Sciatic nerve (tissue), 2 donors: ENCODE measurements at regions not wholly inside any gene's neighbourhood (a gene's known extent, or its start where the extent isn't known, plus 50 kb on each side); places are given as distances from the start of the nearest gene placed in this dataset.

Source experiments
- ATAC-seq: fragments of 200-7000 bp; cut with Tn5 transposase; one replicate; pipeline ENCODE4 v1.9.1; 2020; ENCODE audit warnings: mild to moderate bottlenecking, moderate library complexity
- DNase-seq: peaks from one replicate; pipeline ENCODE4 v3.0.0-alpha.2; 2020; ENCODE audit warnings: low spot score
- intact Hi-C: fragments of 100-400 bp; cut with DNase I; formaldehyde crosslinking; loops from one replicate; pipeline ENCODE4 v1.14.2; 2022
- donor health status: DM: no; HTN: no; CAD: no.
- donor health status: DM: no; HTN: no; CAD: no.

- ATAC-seq (no peak), DNase-seq (no peak)
- intact Hi-C loops, result no loop called here
Observed at GRCh38 chr7:12964836-12965235, 277.4 kb downstream of the ARL4A start.

- ATAC-seq, result no peak
- intact Hi-C loops, result no loop called here
- DNase-seq, result no peak
Observed at GRCh38 chr7:12965767-12966166, 278.3 kb downstream of the ARL4A start.

- DNase-seq (no peak), ATAC-seq (no peak)
- intact Hi-C loops, result no loop called here
Observed at GRCh38 chr7:12967322-12967721, 279.9 kb downstream of the ARL4A start.

- intact Hi-C loops, result no loop called here
- DNase-seq (no peak), ATAC-seq (no peak)
Observed at GRCh38 chr7:12968836-12969422, 281.5 kb downstream of the ARL4A start.

- intact Hi-C loops, result no loop called here
- no peak for ATAC-seq
- no peak for DNase-seq
Observed at GRCh38 chr7:12970626-12971025, 283.2 kb downstream of the ARL4A start.

DNA sequence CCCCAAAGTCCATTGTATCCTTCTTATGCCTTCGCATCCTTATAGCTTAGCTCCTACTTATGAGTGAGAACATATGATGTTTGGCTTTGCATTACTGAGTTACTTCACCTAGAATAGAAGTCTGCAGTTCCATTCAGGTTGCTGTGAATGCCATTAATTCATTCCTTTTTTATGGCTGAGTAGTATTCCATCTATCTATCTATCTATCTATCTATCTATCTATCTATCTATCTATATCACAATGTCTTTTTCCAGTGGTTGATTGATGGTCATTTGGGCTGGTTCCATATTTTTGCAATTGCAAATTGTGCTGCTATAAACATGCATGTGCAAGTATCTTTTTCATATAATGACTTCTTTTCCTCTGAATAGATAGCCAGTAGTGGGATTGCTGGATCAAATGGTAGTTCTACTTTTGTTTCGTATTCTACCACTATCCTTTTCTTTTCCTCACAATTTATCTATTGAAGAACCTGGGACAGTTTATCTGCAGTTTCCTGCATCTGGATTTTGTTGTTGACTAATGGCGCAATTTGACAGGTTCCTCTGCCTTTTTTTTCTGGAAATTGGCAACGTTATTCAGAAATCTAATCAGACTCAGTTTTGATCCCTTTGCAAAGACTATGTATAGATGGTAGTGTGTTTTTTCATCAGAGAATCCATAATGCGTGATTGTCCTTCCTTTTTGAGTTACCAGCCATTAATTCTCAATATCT is 287.2 kb downstream of the ARL4A start:
- no peak for ATAC-seq
- intact Hi-C loops, result no loop called here

DNA sequence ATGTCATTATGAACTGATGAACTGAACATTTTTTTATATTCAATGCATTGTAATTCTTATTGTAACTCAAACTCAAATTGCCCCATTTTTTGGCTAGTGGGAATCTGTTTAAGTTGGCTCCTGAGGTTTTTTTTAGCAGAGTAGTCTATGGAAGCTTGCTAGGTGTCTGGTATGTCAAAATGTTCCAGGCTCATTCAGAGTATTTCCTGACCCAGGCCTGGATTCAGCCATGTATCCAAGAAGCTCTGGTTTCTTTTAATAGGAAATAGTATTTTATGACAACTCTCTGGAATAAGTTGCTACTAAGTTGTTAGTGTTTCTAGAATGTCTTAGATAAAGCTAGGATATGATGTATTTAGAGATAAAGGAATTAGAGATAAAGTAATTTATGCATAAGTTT is 288.0 kb downstream of the ARL4A start:
- DNase-seq (no peak), ATAC-seq (no peak)
- intact Hi-C loops, result no loop called here

More for the DNA sequence above, 287.2 kb downstream of the ARL4A start:
- DNase-seq, result no peak

DNA sequence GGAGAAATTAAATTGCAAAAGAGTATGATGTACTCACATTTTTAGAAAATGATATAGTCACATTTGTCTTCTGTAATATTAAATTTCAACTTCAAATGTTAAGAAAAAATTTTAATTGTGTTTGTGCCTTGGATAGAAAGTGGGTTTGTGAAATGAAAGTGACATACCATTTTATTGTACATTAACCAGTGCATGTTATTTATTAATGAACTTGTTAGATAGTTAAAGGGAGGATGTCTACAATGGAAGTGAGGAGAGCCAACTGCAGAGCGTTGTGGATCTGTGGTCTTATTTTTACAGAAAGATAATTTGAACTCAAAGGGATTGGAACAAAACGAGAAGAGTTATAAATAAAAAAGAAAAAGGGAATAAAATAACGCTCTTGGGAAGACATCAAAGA is 291.7 kb downstream of the ARL4A start:
- intact Hi-C loops, result no loop called here
- no peak for DNase-seq
- ATAC-seq, result no peak

- ATAC-seq (no peak), DNase-seq (no peak)
- intact Hi-C loops, result no loop called here
Observed at GRCh38 chr7:12982178-12982577, 294.7 kb downstream of the ARL4A start.

DNA sequence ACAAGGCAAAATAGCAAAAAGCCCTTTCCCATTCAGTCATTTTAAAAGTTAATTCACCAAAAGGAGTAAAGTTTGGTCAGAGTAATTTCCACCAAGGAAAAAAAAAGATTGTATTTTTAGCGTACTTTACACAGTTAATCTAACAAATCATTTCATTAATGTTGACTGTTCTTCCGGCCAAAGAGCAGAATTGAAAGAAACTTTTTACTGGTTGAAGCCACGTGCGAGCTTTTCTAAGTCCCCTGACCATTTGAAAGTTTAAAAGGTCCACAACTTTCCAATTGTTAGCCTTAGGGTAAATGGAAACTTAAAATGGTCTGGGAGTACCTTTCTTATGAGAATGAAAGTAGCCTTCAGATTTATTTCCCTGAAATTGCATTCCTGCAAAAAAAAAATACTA is 296.7 kb downstream of the ARL4A start:
- intact Hi-C loops, result no loop called here
- ATAC-seq (no peak), DNase-seq (no peak)

DNA sequence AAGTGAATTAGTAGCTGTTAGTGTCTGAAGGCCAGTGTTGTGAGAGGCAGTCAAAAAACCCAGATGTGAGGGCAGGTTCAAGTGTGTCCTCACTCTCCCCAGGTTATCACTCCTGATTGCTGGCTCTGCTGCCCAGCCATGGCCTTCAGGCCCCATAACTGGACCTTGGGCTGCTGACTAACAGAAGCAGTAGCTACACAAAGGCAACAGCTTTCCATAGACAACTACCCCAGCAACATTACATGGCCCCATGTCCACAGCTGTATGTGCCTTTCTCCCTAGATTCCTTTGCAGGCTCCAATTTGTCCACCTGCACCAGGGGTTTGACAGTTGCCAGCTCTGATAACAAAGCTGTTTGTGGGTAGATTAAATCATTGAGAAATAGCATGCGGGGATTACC is 297.8 kb downstream of the ARL4A start:
- intact Hi-C loops, result no loop called here
- DNase-seq, result no peak
- ATAC-seq, result no peak

- DNase-seq (no peak), ATAC-seq (no peak)
- intact Hi-C loops, result no loop called here
Observed at GRCh38 chr7:12985752-12986151, 298.3 kb downstream of the ARL4A start.

DNA sequence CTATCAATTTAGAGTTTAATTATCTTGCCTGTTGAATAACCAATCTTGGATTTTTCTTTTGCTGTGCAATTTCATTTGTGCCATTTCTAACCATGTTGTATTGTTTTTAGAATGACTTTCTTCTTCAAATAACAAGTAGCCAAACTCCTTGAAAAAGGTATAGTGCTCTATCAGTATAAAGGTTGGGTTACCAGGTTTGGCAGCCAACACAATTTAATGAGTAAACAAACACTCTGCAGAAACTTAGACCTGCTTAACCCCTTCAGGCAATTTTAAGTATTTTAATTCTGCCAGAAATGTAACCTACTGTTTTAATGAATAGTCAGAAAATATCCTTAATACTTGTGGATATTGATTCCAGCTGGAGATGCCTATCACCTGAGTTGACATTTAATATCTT is 299.8 kb downstream of the ARL4A start:
- intact Hi-C loops, result no loop called here
- no peak for DNase-seq
- no peak for ATAC-seq

DNA sequence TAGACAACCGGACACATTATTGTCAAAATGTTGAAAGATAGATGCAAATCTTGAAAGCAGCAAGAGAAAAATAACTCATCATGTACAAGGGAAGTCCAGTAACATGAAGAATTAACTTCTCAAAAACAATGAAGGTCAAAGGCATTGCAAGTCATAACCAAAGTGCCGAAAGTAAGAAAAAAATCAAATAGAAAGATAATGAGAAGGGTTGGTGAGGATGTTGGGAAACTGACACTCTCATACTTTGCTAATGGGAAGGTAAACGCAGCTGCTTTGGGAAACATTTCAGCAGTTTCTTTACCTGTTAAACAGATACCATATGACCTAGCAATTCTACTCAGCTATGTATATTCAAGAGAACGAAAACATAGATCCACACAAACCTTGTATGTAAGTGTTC is 303.0 kb downstream of the ARL4A start:
- intact Hi-C loops, result no loop called here
- no peak for ATAC-seq

DNA sequence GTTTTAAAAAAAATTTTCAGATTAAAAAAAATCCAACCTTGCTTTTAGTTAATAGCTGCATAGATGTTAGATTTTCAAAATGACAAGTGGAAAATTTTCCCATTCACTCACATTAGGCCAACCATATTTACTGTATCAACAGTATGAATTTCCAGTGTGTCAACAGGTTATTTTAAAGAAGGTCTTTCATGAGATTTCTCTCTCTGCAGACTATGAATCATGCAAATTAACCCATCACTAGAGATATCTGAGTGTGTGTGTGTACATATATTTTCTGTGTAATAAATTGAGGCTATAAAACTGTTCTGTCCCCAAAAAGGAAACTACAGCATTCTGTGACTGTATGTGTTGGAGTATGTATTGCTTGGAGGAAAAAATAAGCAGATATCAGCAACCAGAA is 305.6 kb downstream of the ARL4A start:
- DNase-seq (no peak), ATAC-seq (no peak)
- intact Hi-C loops, result no loop called here

More for the DNA sequence above, 303.0 kb downstream of the ARL4A start:
- DNase-seq, result no peak

- DNase-seq (no peak), ATAC-seq (no peak)
- intact Hi-C loops, result no loop called here
Observed at GRCh38 chr7:12995912-12996469, 308.6 kb downstream of the ARL4A start.

DNA sequence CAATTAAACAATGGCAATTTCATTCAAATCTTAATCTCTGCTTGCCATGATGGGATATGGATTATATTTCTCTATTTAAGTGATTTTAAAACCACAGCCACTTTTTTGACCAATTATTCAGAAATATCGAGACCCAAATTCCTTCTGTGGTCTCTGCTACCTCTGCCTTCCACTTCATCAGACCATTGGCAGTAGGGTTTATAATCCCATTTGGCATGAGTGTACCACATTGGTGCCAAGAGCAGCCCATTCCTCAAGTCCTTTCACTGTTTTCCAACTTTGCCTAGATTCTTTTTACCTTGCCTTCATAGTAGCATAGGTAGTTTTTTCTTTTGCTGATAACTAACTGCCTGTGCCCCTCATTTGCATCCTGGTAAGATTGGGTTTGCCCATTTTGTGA is 319.9 kb downstream of the ARL4A start:
- intact Hi-C loops, result no loop called here
- DNase-seq (no peak), ATAC-seq (no peak)

- intact Hi-C loops, result no loop called here
- no peak for DNase-seq
Observed at GRCh38 chr7:13009517-13009916, 322.1 kb downstream of the ARL4A start.

GRCh38 chr7:13014011-13014410 is 326.6 kb downstream of the ARL4A start:
- ATAC-seq, result no peak
- DNase-seq, result no peak
- intact Hi-C loops, result no loop called here

More at GRCh38 chr7:13009517-13009916, 322.1 kb downstream of the ARL4A start:
- ATAC-seq, result no peak

- DNase-seq (no peak), ATAC-seq (no peak)
- intact Hi-C loops, result no loop called here
Observed at GRCh38 chr7:13016036-13016581, 328.7 kb downstream of the ARL4A start.
